ENCODE measurements at regions not wholly inside any gene's neighbourhood (a gene's known extent, or its start where the extent isn't known, plus 50 kb on each side); places are given as distances from the start of the nearest gene placed in this dataset.

- Mint-ChIP-seq H3K4me1 (peaks cover 0 to 4% of the 10 kb centered on the region in 2 experiments; a peak in 2 of 4 replicates), H3K4me3 (no peak overlapping the region), H3K9me3 (peaks cover 4% of the 10 kb centered on the region in 2 experiments; a peak in 3 of 5 replicates), H3K27ac (no peak overlapping the region), H3K36me3 (ENCODE audit: insufficient read depth in 1 of 3, low read depth in 3 of 3) (peaks cover 0 to 4% (median 0%) of the 10 kb centered on the region in 3 experiments; a peak in 1 of 7 replicates), H3K27me3 (ENCODE audit: low read depth) (peaks cover 21% of the 10 kb centered on the region)
- Histone ChIP-seq H2AFZ (ENCODE audit: low read length) (no peak overlapping the region), H3K9ac (ENCODE audit: extremely low read depth, insufficient read length, low read length) (no peak overlapping the region), H3K79me1 (ENCODE audit: insufficient read depth, low read depth, low read length, poor library complexity, severe bottlenecking) (no peaks in the 10 kb centered on the region), H2BK20ac (ENCODE audit: low read depth, low read length, poor library complexity, severe bottlenecking) (no peak overlapping the region), H2AK5ac (ENCODE audit: insufficient read length, low read length) (no peak overlapping the region), H4K20me1 (ENCODE audit: control insufficient read depth, insufficient read depth, insufficient read length) (no peaks in the 10 kb centered on the region), H3K79me2 (ENCODE audit: insufficient read depth, low read length) (no peaks in the 10 kb centered on the region), H4K5ac (ENCODE audit: insufficient read length, low read depth, low read length) (no peak overlapping the region), H2BK15ac (ENCODE audit: low read depth, low read length) (no peak overlapping the region), H3K14ac (ENCODE audit: insufficient read depth, low read length) (no peak overlapping the region), H3K56ac (ENCODE audit: insufficient read length, low read depth, low read length) (no peak overlapping the region), H3K27ac (ENCODE audit: insufficient read length, low read depth, low read length) (no peak overlapping the region), H3K4me1 (ENCODE audit: insufficient read depth, low read length) (no peaks in the 10 kb centered on the region), H2BK5ac (ENCODE audit: insufficient read length, low read length) (no peak overlapping the region), H3K27me3 (ENCODE audit: insufficient read depth, low read length) (no peaks in the 10 kb centered on the region), H4K91ac (ENCODE audit: insufficient read length, low read depth, low read length) (no peak overlapping the region), H3K23me2 (ENCODE audit: insufficient read length, low read depth, low read length, poor library complexity, severe bottlenecking) (no peaks in the 10 kb centered on the region), H3K4me2 (ENCODE audit: insufficient read depth, insufficient read length, low read length) (no peak overlapping the region), H2BK120ac (ENCODE audit: low read depth, low read length, poor library complexity, severe bottlenecking) (no peak overlapping the region), H3K4ac (ENCODE audit: low read depth, low read length) (no peak overlapping the region), H3T11ph (ENCODE audit: low read length) (no peak overlapping the region), H3K23ac (ENCODE audit: insufficient read length, low read depth, low read length) (no peak overlapping the region), H3K9me3 (ENCODE audit: control insufficient read depth, low read depth, low read length) (no peaks in the 10 kb centered on the region), H4K8ac (replicated peaks; ENCODE audit: insufficient read length, low read depth, low read length) (no peak overlapping the region), H2BK12ac (ENCODE audit: insufficient read length, low read depth, low read length) (no peak overlapping the region), H3K18ac (ENCODE audit: insufficient read length, low read depth, low read length) (no peak overlapping the region)
- DNase-seq, result no peak
- TF ChIP-seq CTCF (conservative IDR thresholded peaks at IDR 0.05), result no peak
- no CpG with 5 or more reads among the region's 4 CpGs for WGBS (ENCODE audit: extremely low coverage, insufficient read length, low lambda C conversion rate)
Measured at GRCh38 chr3:72529081-72529480, 319.2 kb downstream of the SHQ1 start.

Measured in H9 (cell line).